Tibial artery (tissue), 4 donors: ENCODE measurements at regions not wholly inside any gene's neighbourhood (a gene's known extent, or its start where the extent isn't known, plus 50 kb on each side); places are given as distances from the start of the nearest gene placed in this dataset.

Experiments
- DNase-seq, 2 donors: peaks; one replicate each; pipeline ENCODE4 v3.0.0-alpha.2; 2019
- H3K27ac ChIP-seq, 2 donors: fragments of 200-600 bp; sonication (generic) in 1 of 2; 1 replicate in 1 of 2; 2 replicates in 1 of 2; pipeline ENCODE4 v1.5.1; 2018 to 2019; ENCODE audit warnings: mild to moderate bottlenecking in 1 of 2
- H3K27me3 ChIP-seq, 2 donors: fragments of 200-600 bp; sonication (generic) in 1 of 2; one replicate each; pipeline versions ENCODE4 v1.5.1 to v1.6.0; 2016 to 2019
- H3K36me3 ChIP-seq, 3 donors: fragments of 200-600 bp; sonication (generic) in 2 of 3; one replicate each; pipeline ENCODE4 v1.5.1; 2016 to 2019; ENCODE audit warnings: mild to moderate bottlenecking in 2 of 3
- H3K4me1 ChIP-seq, 4 donors: fragments of 200-600 bp; sonication (generic) in 2 of 4; 1 replicate in 3 of 4; 2 replicates in 1 of 4; pipeline ENCODE4 v1.5.1; 2016 to 2019
- H3K4me3 ChIP-seq, 2 donors: fragments of 200-600 bp; sonication (generic) in 1 of 2; 1 replicate in 1 of 2; 2 replicates in 1 of 2; pipeline ENCODE4 v1.5.1; 2018 to 2019; ENCODE audit warnings: mild to moderate bottlenecking in 2 of 2
- H3K9me3 ChIP-seq, 3 donors: fragments of 200-600 bp; sonication (generic) in 1 of 3; one replicate each; pipeline ENCODE4 v1.5.1; 2016 to 2019
- intact Hi-C: fragments of 100-400 bp; cut with DNase I; formaldehyde crosslinking; loops from one replicate; pipeline ENCODE4 v1.15.0; 2023; ENCODE audit warnings: low total_unique reads
- TF ChIP-seq, protein P1 (sequence below), 2 experiments: fragments of 200-600 bp in 1 of 2; fragments of 450-650 bp in 1 of 2; IDR thresholded peaks; one replicate each; pipeline ENCODE4 v1.5.1; 2017 to 2019; ENCODE audit warnings: antibody characterized with exemption in 2 of 2, mild to moderate bottlenecking in 1 of 2, moderate library complexity in 1 of 2

DNA sequence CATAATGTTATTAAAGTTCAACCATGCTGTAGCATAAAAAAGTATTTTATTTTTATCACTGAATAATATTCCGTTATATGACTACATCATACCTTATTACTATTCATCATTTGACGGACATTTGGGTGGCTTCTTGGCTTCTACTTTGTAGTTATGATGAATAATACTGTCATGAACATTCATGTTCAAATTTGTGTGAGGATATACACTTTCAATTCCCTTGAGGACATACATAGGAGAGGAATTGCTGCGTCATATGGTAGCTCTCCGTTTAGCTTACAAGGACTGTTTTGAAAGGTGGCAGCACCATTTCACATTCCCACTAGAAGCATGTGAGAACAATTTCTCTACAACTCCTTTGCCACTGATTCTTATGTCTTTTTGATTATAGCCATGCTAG is 910.8 kb upstream of the MIR17HG start:
- DNase-seq = no peak
- intact Hi-C loops = no loop called here
- Histone ChIP-seq H3K9me3 (no peaks in the 10 kb centered on the region), H3K4me3 (no peak overlapping the region), H3K4me1 (no peaks in the 10 kb centered on the region), H3K36me3 (no peaks in the 10 kb centered on the region), H3K27me3 (no peaks in the 10 kb centered on the region), H3K27ac (no peak overlapping the region)
- TF ChIP-seq, protein P1, sequence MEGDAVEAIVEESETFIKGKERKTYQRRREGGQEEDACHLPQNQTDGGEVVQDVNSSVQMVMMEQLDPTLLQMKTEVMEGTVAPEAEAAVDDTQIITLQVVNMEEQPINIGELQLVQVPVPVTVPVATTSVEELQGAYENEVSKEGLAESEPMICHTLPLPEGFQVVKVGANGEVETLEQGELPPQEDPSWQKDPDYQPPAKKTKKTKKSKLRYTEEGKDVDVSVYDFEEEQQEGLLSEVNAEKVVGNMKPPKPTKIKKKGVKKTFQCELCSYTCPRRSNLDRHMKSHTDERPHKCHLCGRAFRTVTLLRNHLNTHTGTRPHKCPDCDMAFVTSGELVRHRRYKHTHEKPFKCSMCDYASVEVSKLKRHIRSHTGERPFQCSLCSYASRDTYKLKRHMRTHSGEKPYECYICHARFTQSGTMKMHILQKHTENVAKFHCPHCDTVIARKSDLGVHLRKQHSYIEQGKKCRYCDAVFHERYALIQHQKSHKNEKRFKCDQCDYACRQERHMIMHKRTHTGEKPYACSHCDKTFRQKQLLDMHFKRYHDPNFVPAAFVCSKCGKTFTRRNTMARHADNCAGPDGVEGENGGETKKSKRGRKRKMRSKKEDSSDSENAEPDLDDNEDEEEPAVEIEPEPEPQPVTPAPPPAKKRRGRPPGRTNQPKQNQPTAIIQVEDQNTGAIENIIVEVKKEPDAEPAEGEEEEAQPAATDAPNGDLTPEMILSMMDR (IDR thresholded peaks at IDR 0.05) = no peak

DNA sequence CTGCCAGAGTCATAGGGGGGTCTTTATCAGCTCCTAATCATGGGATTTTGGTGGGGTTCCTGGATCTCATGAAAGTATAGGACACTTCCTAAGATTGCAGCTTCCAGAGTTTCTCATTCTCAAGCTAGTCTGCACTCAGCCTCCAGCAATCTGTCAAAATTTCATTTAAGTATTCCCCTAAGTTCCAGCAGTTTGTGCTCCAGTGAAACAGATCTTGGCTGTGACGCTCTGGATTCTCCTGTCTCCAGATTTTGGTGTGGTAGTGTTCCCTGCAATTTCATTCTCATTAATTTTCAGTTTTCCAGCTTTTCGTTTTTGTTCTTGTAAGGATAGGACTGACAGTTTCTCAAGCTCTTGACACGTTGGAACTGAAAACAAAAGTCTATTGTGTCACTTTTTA is 908.9 kb upstream of the MIR17HG start:
- DNase-seq = no peak
- H3K9me3 ChIP-seq = no peaks in the 10 kb centered on the region
- H3K27me3 ChIP-seq = no peaks in the 10 kb centered on the region
- H3K27ac ChIP-seq = no peak overlapping the region
- no peaks in the 10 kb centered on the region for H3K36me3 ChIP-seq
- intact Hi-C loops = no loop called here
- no peaks in the 10 kb centered on the region for H3K4me1 ChIP-seq
- TF ChIP-seq, protein P1 (IDR thresholded peaks at IDR 0.05) = no peak
- H3K4me3 ChIP-seq = no peak overlapping the region

DNA sequence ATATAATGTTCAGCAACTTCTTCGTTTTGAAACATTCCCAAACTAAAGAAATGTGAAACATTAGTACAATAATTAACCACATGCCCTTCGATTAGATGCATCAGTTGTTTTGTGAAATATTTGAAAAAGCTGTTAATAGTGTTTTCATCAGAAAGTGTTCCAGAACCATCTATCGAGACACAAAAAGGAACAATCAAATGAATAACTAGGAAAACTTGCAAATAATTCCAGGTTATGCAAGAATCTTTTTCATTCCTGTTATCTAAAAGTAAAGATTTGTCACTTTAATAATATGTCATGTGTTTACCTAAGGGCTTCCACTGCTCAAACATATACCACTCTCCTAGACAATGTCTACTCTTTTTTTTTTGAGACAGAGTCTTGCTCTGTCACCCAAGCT is 904.2 kb upstream of the MIR17HG start:
- TF ChIP-seq, protein P1 (IDR thresholded peaks at IDR 0.05) = no peak

DNA sequence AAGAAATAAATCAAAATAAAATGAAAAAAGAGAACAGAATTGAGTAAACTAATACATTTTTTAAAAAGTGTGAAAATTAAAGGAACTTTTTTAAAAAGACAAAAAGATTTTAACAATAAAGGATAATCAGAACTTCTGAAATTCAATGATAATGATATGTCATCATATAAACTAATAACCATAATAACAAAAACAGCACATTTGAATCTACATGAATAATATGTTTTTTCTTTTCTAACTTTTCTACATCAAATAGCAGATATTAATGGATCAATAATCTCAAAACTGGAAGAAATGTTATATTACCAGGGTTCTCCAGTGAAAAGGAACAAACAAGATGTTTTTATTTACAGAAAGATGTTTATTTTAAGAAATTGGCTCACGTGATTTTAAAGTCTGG is 903.3 kb upstream of the MIR17HG start:
- H3K27ac ChIP-seq = no peak overlapping the region
- H3K9me3 ChIP-seq = no peaks in the 10 kb centered on the region
- H3K27me3 ChIP-seq = no peaks in the 10 kb centered on the region
- TF ChIP-seq, protein P1 (IDR thresholded peaks at IDR 0.05) = no peak
- DNase-seq = no peak
- intact Hi-C loops = no loop called here
- no peak overlapping the region for H3K4me3 ChIP-seq
- H3K4me1 ChIP-seq = peaks cover 0 to 19% (median 6%) of the 10 kb centered on the region in 4 donors
- H3K36me3 ChIP-seq = no peaks in the 10 kb centered on the region

More for the DNA sequence above, 904.2 kb upstream of the MIR17HG start:
- Histone ChIP-seq H3K36me3 (no peaks in the 10 kb centered on the region), H3K9me3 (no peaks in the 10 kb centered on the region), H3K4me1 (peaks cover 0 to 16% (median 6%) of the 10 kb centered on the region in 4 donors), H3K27ac (no peak overlapping the region), H3K4me3 (no peak overlapping the region), H3K27me3 (no peaks in the 10 kb centered on the region)
- intact Hi-C loops = no loop called here
- DNase-seq = no peak

DNA sequence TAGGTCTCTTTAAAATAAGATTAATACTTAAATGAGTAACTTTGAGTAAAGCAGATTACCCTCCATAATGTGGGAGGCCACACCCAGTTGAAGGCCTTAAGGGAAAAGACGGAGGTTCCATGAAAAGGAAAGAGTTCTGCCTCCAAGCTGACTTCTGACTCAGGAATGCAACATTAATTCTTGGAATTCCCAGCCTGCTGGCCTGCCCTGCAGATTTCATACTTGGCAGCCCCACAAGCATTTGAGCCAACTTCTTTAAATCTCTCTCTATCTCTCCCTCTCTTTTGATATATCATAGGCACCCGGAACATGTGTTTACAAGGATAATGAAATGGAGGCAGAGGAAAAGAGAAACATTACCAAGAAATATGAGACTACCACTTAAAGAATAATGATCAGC is 902.3 kb upstream of the MIR17HG start:
- H3K4me3 ChIP-seq = no peak overlapping the region
- no peaks in the 10 kb centered on the region for H3K9me3 ChIP-seq
- no peaks in the 10 kb centered on the region for H3K27me3 ChIP-seq
- H3K36me3 ChIP-seq = no peaks in the 10 kb centered on the region
- intact Hi-C loops = no loop called here
- peak overlapping the region in 1 of 2 donors; percentile 4 for H3K27ac ChIP-seq
- H3K4me1 ChIP-seq = peaks cover 0 to 19% (median 6%) of the 10 kb centered on the region in 4 donors
- TF ChIP-seq, protein P1 (IDR thresholded peaks at IDR 0.05) = no peak
- DNase-seq = no peak
